ENCODE measurements at regions not wholly inside any gene's neighbourhood (a gene's known extent, or its start where the extent isn't known, plus 50 kb on each side); places are given as distances from the start of the nearest gene placed in this dataset.
A peak's percentile ranks its signal among the peaks of the same experiment; 100 is the strongest.

- Histone ChIP-seq H3K27me3 (ENCODE audit: insufficient read depth, poor library complexity, severe bottlenecking) (no peaks in the 10 kb centered on the region), H3K27ac (replicated peaks) (no peak overlapping the region), H3K4me3 (replicated peaks; ENCODE audit: insufficient read depth, low read length) (no peak overlapping the region)
- no peak for TF ChIP-seq REST (IDR thresholded peaks at IDR 0.05; ENCODE audit: insufficient replicate concordance, low read depth)
- no peak for TF ChIP-seq CTCF (IDR thresholded peaks at IDR 0.05; ENCODE audit: insufficient read depth, low read length)
- TF ChIP-seq SPI1 (IDR thresholded peaks at IDR 0.05; ENCODE audit: borderline replicate concordance, low read depth) = no peak
- no peak for TF ChIP-seq GABPA (IDR thresholded peaks at IDR 0.05; ENCODE audit: low read depth)
- no peak for TF ChIP-seq POLR2AphosphoS5 (IDR thresholded peaks at IDR 0.05; ENCODE audit: low read depth)
- DNase-seq (ENCODE audit: low read depth in 1 of 2, low spot score in 1 of 2) = no peak
Observed at GRCh38 chr1:172717722-172718465, 59.0 kb downstream of the FASLG start.

- TF ChIP-seq SPI1 (IDR thresholded peaks at IDR 0.05; ENCODE audit: borderline replicate concordance, low read depth) (no peak), REST (IDR thresholded peaks at IDR 0.05; ENCODE audit: insufficient replicate concordance, low read depth) (no peak), CTCF (IDR thresholded peaks at IDR 0.05; ENCODE audit: insufficient read depth, low read length) (no peak), GABPA (IDR thresholded peaks at IDR 0.05; ENCODE audit: low read depth) (no peak), POLR2AphosphoS5 (IDR thresholded peaks at IDR 0.05; ENCODE audit: low read depth) (no peak)
- H3K4me3 ChIP-seq (replicated peaks; ENCODE audit: insufficient read depth, low read length) = no peak overlapping the region
- DNase-seq (ENCODE audit: low read depth in 1 of 2, low spot score in 1 of 2) = no peak
- H3K27ac ChIP-seq (replicated peaks) = no peak overlapping the region
- no peaks in the 10 kb centered on the region for H3K27me3 ChIP-seq (ENCODE audit: insufficient read depth, poor library complexity, severe bottlenecking)
Observed at GRCh38 chr1:172719066-172719627, 60.2 kb downstream of the FASLG start.

GRCh38 chr1:172719694-172720138 is 60.8 kb downstream of the FASLG start:
- no peaks in the 10 kb centered on the region for H3K27me3 ChIP-seq (ENCODE audit: insufficient read depth, poor library complexity, severe bottlenecking)
- no peak for DNase-seq (ENCODE audit: low read depth in 1 of 2, low spot score in 1 of 2)
- H3K27ac ChIP-seq (replicated peaks) = no peak overlapping the region
- TF ChIP-seq CTCF (IDR thresholded peaks at IDR 0.05; ENCODE audit: insufficient read depth, low read length) (peak; percentile 15), SPI1 (IDR thresholded peaks at IDR 0.05; ENCODE audit: borderline replicate concordance, low read depth) (no peak)
- no peak overlapping the region for H3K4me3 ChIP-seq (replicated peaks; ENCODE audit: insufficient read depth, low read length)
